GM19438 (cell line): ENCODE measurements at regions not wholly inside any gene's neighbourhood (a gene's known extent, or its start where the extent isn't known, plus 50 kb on each side); places are given as distances from the start of the nearest gene placed in this dataset.

Source experiments
- ATAC-seq: cut with Tn5 transposase; IDR thresholded peaks from one replicate; pipeline ENCODE4 v1.9.1; 2021; ENCODE audit warnings: low read depth; ENCODE audit not compliant: unreplicated experiment

DNA sequence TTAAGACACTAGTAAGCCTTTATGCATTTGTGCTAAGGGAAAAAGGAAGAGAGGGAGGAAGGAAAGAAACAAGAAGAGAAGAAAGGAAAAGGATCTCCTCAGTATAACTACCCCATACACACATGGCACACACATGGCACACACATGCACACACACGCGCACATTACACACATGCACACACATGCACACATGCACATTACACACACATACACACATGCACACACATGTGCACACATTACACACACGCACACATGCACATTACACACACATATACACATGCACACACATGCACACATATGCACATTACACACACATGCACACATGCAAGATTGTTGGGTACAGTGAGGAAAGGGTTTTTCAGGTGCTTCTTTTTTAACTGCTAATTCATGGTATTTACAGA is 311.2 kb downstream of the SKIDA1 start:
- ATAC-seq, result no peak

DNA sequence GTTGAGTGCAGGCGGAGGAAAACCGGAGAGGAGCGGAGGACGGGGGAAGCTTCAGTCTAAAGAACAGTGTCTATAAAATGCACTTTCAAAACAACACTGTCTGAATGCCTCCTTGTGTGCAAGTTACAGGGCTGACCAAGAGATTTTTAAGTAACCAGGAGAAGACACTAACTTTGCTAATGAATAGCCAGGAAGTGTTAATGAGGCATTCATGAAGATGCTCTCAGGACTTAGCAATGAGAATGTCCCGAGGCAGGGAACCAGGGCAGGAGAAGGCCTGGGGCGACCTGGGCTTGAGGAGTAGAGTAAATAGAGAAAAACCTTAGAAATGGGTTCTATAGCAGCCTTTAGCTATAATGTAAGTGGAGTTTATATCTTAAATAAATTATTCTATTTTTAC is 312.1 kb downstream of the SKIDA1 start:
- no peak for ATAC-seq

- no peak for ATAC-seq
Measured at GRCh38 chr10:21212912-21213311, 312.6 kb downstream of the SKIDA1 start.

DNA sequence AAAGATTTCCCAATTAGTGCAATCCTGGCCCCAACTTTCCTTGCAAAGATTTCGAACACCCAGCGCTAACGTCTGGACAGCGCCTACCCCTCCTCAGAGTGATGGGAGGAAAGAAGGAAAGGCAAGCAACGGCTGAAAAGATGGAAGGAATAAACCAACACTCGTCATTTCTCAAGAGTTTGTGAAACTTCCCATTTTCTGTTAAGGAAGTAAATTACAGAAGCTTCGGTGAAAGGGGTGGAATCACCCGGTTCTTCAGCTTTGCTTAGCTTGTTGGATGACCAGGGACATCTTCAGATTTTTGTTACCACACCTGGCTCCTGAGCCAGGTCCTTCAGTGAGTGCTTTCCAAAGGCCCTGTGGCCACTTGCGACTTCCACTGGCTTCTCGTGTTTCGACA is 313.1 kb downstream of the SKIDA1 start:
- no peak for ATAC-seq

- ATAC-seq, result no peak
Measured at GRCh38 chr10:21209495-21209894, 312.4 kb upstream of the NEBL start.

GRCh38 chr10:21208666-21209316 is 311.7 kb upstream of the NEBL start:
- ATAC-seq, result no peak

- no peak for ATAC-seq
Measured at GRCh38 chr10:21207852-21208646, 310.9 kb upstream of the NEBL start.

GRCh38 chr10:21205328-21205727 is 308.2 kb upstream of the NEBL start:
- no peak for ATAC-seq

DNA sequence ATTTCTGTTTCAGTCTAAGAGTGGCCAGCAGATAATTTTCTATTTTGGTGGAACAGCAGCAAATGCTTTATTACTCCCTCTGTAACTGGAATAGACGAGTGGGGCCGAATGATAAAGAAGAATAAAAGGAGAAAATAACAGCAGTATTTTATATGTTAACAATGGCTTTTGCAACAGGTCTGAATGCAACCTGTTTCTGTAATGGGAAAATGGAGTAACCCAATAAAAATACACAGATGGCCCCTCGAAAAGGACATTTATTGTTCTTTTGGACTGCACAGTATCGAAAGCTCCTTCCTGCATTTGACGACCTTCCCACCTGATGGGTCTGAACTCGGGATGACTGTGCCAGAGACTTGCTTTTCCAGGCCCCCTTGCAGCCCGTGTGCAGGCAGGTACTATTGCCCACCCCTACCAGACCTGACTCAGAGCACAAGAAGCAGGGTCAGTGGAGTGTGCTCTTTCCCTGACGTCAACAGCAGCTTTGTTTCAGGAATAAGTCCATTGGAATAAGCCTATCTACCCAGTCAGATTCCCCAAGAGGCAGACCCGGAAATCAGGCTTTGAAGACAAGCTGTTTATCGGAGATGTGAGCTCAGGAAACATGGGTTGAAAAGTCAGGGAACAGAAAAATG is 306.5 kb upstream of the NEBL start:
- ATAC-seq, result no peak

DNA sequence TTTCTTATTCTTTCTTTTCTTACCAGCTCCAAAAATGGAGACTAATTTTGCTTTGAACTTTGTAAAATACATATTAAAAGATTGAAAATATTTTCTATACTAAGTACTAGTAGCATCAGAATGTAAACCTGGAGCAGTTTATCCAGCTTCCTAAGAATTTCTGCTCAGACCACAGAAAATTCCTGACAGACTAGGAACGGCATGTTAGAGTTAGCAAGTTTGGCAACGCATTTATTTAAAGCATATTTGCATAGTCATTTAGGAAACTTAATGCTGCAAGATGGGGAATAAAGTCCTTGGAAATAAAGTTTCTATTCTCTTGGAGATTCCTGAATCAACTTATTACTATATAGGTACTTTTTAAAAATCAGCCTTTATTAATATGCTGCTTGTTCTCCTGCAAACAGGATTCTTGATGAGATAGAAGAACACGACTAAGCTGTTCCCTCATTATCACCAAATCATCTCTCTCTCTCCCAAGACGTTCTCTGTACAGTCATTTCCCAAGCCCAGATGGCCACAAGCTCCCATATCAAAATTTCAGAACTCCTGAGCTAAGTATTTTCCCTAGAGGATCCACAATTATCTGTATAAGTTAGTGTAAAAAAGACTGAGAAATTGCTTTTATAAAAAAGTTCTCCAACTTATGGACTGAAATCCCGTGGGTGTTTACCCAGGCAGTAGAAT is 305.8 kb upstream of the NEBL start:
- no peak for ATAC-seq

DNA sequence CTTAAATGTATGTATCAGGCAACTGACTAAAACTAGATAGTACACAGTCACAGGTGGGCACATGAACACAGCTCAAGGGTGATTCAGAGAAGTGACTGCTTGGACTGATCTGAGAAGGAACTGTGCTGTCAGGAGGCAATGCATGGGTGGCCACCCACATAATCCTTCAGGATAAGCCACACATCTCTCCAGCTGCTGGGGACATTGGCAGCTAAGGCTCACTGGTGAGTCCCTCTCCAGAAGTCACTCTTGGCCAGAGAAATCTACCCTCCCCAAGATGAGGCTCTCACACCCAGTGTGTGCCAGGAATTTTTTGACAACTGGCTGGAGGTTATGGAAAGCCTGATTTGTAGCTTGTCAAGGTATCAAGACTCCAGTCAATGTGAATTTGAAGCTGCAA is 302.4 kb upstream of the NEBL start:
- ATAC-seq, result no peak

- no peak for ATAC-seq
Measured at GRCh38 chr10:21197838-21198237, 300.7 kb upstream of the NEBL start.

DNA sequence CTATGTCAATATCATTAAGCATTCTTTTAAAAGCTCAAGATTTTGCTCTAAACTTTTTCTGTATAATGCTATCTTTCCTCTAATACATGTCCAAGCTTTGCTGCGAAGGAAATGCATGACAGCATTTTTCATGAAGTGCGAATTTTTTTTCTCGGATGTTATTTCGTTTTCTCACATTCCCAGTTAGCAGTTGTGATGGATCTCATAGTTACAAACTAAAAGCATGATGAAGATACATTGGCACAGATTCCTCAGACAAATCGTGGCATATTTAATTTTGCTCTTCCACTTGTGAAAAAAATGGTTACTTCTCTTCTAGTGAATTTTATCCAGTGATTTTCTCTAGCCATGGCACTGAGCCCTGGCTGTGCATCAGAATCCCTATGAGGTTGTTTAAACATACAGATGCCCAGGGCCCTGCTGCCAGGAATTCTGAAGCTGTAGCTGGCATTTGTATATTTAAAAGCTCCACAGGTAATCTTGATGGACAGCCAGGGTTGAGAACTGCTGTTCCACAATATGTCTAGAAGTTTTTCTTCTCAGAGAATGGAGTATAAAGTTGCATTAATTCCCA is 299.8 kb upstream of the NEBL start:
- no peak for ATAC-seq

GRCh38 chr10:21195252-21195651 is 298.1 kb upstream of the NEBL start:
- no peak for ATAC-seq

GRCh38 chr10:21194510-21194993 is 297.4 kb upstream of the NEBL start:
- ATAC-seq, result no peak

- no peak for ATAC-seq
Measured at GRCh38 chr10:21193196-21193595, 296.1 kb upstream of the NEBL start.

DNA sequence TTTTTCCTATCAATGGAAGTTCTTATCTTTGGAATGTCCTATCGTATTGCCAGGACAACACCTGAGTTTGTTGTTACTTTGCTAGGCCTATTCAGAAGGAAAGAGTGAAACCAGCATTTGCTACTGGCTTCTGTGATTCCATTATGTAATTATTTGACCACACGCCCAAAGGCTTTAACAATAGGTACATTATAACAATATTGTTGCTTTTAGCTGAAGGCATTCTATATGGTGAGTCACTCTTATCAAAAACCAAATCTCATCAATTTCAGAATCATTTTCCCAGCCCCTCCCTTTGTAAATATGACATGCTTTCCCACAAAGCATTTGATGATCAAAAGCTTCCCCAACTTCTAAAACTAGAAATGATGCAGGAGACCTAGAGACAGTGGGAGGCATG is 294.4 kb upstream of the NEBL start:
- ATAC-seq, result no peak

DNA sequence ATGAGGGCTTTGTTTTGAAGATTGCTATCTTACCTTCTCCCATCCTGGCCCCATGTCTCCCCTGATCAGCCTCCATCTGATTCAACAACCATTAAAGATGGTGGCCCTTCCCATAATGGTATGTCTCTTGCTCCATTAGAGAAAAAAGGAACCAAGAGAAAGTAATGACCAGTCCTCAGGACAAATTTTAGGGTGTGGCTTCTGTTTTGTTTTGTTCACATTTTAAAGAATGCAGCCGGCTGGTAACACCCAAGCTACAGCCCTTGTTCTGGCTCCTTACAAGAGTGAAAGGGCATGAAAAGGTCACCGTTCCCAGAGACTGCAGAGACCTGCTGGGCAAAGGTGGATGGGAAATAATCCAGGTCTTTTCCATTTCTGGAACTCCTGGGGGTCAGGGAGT is 287.9 kb upstream of the NEBL start:
- ATAC-seq, result no peak

GRCh38 chr10:21184216-21184615 is 287.1 kb upstream of the NEBL start:
- ATAC-seq, result no peak

DNA sequence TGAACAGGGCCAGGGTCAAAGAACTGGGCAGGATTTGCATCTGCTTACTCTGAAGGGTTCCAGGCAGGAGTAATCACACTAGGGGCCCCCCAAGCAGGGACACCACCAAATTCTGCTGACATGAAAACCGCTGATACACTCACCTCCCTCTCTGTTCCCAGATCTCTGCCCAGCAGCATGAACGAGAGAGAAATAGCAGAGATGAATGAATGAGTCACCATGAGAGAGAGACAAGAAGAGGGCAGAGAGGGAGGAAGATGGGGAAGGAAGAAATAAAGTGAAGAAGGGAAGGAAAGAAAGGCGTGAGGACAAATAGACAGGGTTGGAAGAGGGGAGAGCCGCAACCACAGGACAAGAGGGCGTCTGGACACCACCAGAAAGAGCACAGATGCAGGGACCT is 285.9 kb upstream of the NEBL start:
- ATAC-seq, result no peak

DNA sequence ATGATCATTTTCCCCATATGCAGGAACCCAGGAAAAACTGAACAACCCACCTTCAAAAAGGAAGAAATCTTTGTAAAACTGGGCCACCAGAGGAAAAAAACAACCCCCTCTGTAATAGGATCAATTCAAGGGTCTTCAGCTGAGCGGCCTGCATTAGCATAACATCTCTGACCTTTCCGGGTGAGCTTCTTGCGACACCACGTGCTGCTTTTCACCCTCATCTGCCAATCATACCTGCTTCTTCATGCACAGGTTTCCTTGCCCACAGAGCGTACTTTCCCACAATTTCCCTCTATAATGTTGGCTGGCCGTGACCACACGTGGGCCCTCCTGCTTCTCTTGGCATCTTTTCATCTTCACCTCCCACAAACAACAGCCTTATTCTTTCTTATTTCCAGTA is 284.3 kb upstream of the NEBL start:
- no peak for ATAC-seq
